Peyer's patch (tissue), 4 donors: ENCODE measurements at regions not wholly inside any gene's neighbourhood (a gene's known extent, or its start where the extent isn't known, plus 50 kb on each side); places are given as distances from the start of the nearest gene placed in this dataset.
A peak's percentile ranks its signal among the peaks of the same experiment; 100 is the strongest.

ENCODE experiments used
- DNase-seq, 3 donors: peaks; one replicate each; pipeline ENCODE4 v3.0.0-alpha.2; 2017 to 2019
- H3K27ac ChIP-seq, 4 donors: fragments of 200-600 bp; sonication (generic); one replicate each; pipeline ENCODE4 v1.5.1; 2016 to 2019
- H3K27me3 ChIP-seq, 2 donors: fragments of 200-600 bp; sonication (generic); one replicate each; pipeline ENCODE4 v1.5.1; 2019
- H3K36me3 ChIP-seq, 3 donors: fragments of 200-600 bp; sonication (generic); one replicate each; pipeline ENCODE4 v1.5.1; 2016 to 2019
- H3K4me1 ChIP-seq, 4 donors: fragments of 200-600 bp; sonication (generic); one replicate each; pipeline ENCODE4 v1.5.1; 2016 to 2019
- H3K4me3 ChIP-seq, 4 donors: fragments of 200-600 bp; sonication (generic); 1 replicate in 3 of 4; 2 replicates in 1 of 4; pipeline ENCODE4 v1.5.1; 2016 to 2019; ENCODE audit warnings: mild to moderate bottlenecking in 1 of 4
- H3K9me3 ChIP-seq, 4 donors: fragments of 200-600 bp; sonication (generic); one replicate each; pipeline ENCODE4 v1.5.1; 2016 to 2019; ENCODE audit warnings: mild to moderate bottlenecking in 1 of 4
- CTCF ChIP-seq, 6 experiments: fragments of 450-650 bp in 4 of 6; fragments of 200-600 bp in 2 of 6; sonication (generic) in 1 of 6; IDR thresholded peaks; one replicate each; pipeline ENCODE4 v1.5.1; 2017 to 2019; ENCODE audit warnings: antibody characterized with exemption in 6 of 6, mild to moderate bottlenecking in 3 of 6, moderate library complexity in 1 of 6
- POLR2A ChIP-seq, 2 donors: fragments of 450-650 bp; IDR thresholded peaks; one replicate each; pipeline ENCODE4 v1.5.1; 2017; ENCODE audit warnings: antibody characterized with exemption in 2 of 2, mild to moderate bottlenecking in 2 of 2, moderate library complexity in 2 of 2

- Histone ChIP-seq H3K4me1 (peaks cover 0 to 4% (median 0%) of the 10 kb centered on the region in 4 donors), H3K9me3 (no peaks in the 10 kb centered on the region), H3K27me3 (no peaks in the 10 kb centered on the region), H3K27ac (peak overlapping the region in 2 of 4 donors; percentile 71 to 75), H3K4me3 (peak overlapping the region in 2 of 4 donors; percentile 4 to 32), H3K36me3 (no peaks in the 10 kb centered on the region)
- TF ChIP-seq CTCF (IDR thresholded peaks at IDR 0.05): no peak
- peak in 1 of 2 donors; percentile 55 for TF ChIP-seq POLR2A (IDR thresholded peaks at IDR 0.05)
- DNase-seq: peak in 2 of 3 donors; percentile 64 to 71
Observed at GRCh38 chr6:7479801-7480266, 61.6 kb upstream of the DSP start.

GRCh38 chr6:7484666-7485065 is 56.8 kb upstream of the DSP start:
- Histone ChIP-seq H3K27ac (no peak overlapping the region), H3K4me3 (no peak overlapping the region), H3K9me3 (no peaks in the 10 kb centered on the region), H3K4me1 (peaks cover 0 to 4% (median 0%) of the 10 kb centered on the region in 4 donors), H3K36me3 (no peaks in the 10 kb centered on the region), H3K27me3 (no peaks in the 10 kb centered on the region)
- TF ChIP-seq POLR2A (IDR thresholded peaks at IDR 0.05): no peak
- TF ChIP-seq CTCF (IDR thresholded peaks at IDR 0.05): no peak
- no peak for DNase-seq

DNA sequence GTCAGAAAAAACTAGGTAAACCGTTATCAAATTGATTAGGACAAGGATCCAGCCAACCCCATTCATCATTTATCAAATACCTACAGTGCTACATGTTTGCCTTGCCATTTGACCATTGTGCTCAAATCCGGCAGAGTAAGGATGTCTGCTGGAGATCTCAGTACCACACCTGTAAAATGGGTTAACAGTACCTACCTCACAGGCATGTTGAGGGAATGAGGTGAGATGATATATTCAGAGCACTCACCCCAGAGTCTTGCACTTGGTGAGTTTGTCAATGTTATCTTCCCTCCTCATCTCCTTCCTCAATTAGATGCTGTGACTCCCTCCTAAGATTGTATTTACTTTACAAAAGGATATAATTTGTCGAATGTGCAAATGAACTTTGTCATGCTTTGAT is 54.5 kb upstream of the DSP start:
- Histone ChIP-seq H3K36me3 (no peaks in the 10 kb centered on the region), H3K27me3 (no peaks in the 10 kb centered on the region), H3K4me3 (no peak overlapping the region), H3K27ac (no peak overlapping the region), H3K4me1 (no peaks in the 10 kb centered on the region), H3K9me3 (no peaks in the 10 kb centered on the region)
- DNase-seq: no peak
- no peak for TF ChIP-seq POLR2A (IDR thresholded peaks at IDR 0.05)
- TF ChIP-seq CTCF (IDR thresholded peaks at IDR 0.05): no peak

DNA sequence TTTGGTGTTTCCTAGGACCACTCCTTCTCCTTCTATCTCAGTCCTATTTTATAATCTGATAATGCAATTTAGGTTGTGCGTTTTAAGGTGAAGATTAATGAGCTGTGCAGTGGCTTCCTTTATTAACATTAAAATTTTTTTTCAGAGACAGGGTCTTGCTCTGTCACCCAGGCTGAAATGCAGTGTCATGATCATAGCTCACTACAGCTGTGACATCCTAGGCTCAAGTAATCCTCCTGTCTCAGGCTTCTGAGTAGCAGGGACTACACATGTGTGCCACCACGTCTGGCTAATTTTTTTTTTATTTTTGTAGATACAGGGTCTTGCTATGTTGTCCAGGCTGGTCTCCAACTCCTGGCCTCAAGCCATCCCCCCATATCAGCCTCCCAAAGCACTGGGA is 53.0 kb upstream of the DSP start:
- no peak for DNase-seq
- no peak for TF ChIP-seq POLR2A (IDR thresholded peaks at IDR 0.05)
- no peak for TF ChIP-seq CTCF (IDR thresholded peaks at IDR 0.05)
- H3K4me1 ChIP-seq: no peaks in the 10 kb centered on the region

DNA sequence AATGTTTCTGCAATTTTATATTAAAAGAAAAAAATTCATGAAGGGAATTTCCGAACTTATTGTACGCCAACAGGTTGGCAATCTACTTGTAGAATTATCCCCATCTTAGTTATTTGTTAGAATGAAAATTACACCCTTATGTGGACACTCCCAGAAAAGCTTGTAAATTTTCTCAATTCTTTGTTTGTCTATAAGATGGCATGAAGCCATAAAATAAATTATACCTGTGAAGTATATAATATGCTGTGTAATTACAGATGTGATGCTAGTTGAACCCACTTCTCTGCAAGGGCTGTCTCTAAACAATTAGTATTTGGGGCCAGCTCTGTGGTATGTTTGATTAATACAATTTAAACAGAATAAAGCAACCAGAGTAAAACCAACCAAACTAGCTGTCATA is 52.1 kb upstream of the DSP start:
- DNase-seq: no peak
- H3K9me3 ChIP-seq: no peaks in the 10 kb centered on the region
- H3K27ac ChIP-seq: no peak overlapping the region
- H3K36me3 ChIP-seq: no peaks in the 10 kb centered on the region
- H3K27me3 ChIP-seq: no peaks in the 10 kb centered on the region
- no peak overlapping the region for H3K4me3 ChIP-seq
- no peaks in the 10 kb centered on the region for H3K4me1 ChIP-seq
- no peak for TF ChIP-seq POLR2A (IDR thresholded peaks at IDR 0.05)
- no peak for TF ChIP-seq CTCF (IDR thresholded peaks at IDR 0.05)

More for the DNA sequence above, 53.0 kb upstream of the DSP start:
- Histone ChIP-seq H3K4me3 (no peak overlapping the region), H3K9me3 (no peaks in the 10 kb centered on the region), H3K27me3 (no peaks in the 10 kb centered on the region), H3K27ac (no peak overlapping the region), H3K36me3 (no peaks in the 10 kb centered on the region)
